Activated T-cell treated with anti-CD3 and anti-CD28 coated beads, Interleukin-2, amount 50 U/mL, for 48 hours (primary cell): ENCODE measurements at regions not wholly inside any gene's neighbourhood (a gene's known extent, or its start where the extent isn't known, plus 50 kb on each side); places are given as distances from the start of the nearest gene placed in this dataset.

Experiments used
- DNase-seq, 2 experiments: peaks; one replicate each; pipeline ENCODE4 v3.0.0-alpha.2; 2020

GRCh38 chr16:64449506-64449905 is 672.4 kb downstream of the CDH11 start:
- DNase-seq = no peak

DNA sequence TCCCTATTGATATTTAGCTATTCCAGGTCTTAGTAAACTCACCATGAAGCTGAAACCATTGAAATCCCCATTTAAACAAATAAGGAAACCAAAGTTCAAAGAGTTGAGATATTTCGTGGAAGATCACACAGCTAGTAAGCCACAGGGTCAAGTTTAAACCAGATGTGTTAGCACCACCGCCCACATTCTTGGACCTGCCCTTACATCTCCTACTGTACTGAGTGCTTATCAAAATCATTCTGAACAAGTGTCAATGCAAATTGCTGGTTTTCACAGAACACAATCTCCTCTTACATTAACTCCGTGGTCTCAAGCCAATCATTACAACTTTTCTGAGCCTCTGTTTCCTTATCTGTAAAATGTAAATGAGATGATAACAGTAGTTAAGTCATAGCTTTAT is 676.2 kb downstream of the CDH11 start:
- no peak for DNase-seq

DNA sequence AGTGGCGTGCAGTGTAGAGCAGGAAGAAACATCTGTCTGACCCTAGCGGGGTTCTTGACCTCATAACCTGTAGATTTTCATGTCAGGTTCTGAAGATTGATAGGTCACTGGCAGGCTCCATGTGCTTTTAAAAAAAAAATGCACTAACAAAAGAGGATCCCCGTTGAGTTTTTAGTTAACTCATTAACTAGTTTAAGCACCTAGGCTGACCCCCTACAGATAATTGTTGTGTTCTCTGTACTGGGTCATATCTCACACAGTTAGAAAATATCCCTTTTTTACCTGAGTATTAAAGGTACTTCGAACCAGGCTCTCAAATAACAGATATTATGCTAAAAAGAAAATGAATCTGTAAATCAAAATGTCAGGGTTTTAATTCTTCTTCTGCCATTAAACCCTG is 676.6 kb downstream of the CDH11 start:
- no peak for DNase-seq

DNA sequence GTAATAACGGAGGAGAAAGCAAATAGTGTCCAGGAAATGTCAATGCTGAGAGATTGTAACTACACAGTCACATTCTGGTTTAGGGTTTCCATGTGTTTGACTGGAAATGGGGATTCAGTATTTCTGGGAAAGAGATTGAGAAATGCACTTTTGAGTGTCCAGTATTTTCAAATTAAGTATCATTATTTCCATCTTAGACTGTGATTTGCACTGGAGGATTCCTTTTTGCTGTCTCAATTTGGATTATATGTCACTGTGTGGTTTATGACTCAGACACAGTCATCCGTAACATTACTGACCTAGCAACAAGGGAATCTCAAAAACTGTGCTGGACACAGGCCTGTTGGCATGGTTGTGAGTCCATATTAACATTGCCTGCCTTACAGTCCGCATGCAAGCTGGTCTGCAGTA is 681.4 kb downstream of the CDH11 start:
- no peak for DNase-seq

- no peak for DNase-seq
Measured at GRCh38 chr16:64440005-64440404, 681.9 kb downstream of the CDH11 start.

GRCh38 chr16:64437706-64438324 is 684.0 kb downstream of the CDH11 start:
- DNase-seq = no peak

DNA sequence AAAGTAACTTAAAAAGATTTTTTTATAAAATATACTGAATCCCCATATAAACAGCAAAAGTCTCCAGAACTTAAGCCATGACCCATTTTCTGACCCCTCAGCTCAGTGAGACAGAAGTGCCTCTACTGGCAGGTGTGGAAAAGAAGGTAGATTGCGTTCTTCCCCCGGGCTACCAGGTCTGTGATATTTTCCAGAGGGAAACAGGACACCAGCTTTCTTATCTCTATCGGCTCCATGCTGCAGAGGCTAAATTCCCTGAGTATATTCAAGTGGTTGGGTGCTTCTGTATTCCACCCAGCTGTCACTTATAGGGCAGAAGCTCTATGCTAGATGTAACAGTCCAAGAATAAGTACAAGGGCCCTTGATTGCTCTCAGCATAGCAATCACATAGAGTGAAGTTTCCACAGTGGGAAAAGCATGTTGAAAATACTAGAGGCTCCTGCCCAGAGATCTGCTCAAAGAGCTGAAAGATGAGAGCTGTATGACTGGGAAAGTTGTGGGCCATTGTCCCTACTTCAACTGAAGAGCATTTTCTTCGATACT is 687.3 kb downstream of the CDH11 start:
- DNase-seq = no peak

GRCh38 chr16:64428463-64429113 is 693.3 kb downstream of the CDH11 start:
- DNase-seq = no peak

DNA sequence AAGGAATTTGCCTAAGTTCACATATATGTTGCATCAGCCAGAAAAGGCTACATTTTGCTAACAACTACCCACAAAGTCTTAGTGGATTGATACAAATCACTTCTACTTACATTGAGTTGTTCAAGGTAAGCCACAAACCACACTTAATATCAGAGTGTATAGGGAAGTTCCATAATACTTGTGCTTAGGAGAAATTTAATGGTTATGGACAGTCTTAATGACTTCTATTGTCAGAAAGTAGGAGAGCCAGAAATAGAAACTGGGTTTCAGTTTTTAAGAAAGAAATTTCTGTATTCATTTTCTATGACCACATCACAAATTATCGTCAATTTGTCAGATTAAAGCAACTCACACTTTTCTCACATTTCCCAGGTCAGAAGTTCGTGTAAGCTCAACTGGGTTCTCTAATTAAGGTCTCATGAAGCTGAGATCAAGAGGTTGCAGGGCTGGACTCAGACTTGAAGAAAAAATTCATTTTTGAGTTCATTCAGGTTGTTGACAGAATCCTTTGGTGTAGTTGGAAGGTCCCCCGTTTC is 695.7 kb downstream of the CDH11 start:
- no peak for DNase-seq

DNA sequence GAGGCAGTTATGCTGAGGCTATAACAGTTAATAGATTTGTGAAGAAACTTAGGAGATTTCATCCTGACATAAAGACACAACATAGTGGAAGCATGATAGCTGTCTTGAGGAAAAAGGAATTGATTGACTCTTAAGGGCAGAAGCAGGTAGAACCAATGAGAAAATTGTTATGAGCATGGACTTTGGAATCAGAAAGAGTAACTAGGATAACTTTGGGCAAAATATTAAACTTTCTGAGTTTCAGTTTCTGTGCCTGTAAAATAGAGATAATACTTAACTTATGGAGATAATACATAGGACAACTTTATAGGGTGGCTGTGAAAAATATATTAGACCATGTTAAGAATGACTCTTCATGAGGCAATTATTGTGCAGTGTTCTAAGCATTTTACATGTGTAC is 696.5 kb downstream of the CDH11 start:
- DNase-seq = no peak

DNA sequence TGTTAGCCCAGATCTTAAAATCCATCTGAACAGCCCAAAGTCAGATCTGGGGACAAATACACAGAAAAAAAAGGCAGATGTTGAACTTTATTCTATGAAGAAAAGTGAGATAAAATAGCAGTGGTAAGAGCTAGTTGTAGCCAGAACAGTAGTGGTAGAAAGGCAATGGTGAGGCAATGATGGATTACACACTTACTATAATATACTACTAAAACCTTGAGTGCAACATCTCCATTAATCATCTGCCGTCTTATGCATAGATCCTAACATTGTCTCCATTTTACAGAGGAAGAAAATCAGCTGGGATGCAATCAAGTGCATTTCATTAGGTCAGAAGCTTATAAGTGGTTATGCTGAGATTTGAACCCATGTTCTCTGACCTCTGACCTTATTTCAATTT is 699.6 kb downstream of the CDH11 start:
- no peak for DNase-seq

- DNase-seq = no peak
Measured at GRCh38 chr16:64421515-64421914, 700.3 kb downstream of the CDH11 start.

DNA sequence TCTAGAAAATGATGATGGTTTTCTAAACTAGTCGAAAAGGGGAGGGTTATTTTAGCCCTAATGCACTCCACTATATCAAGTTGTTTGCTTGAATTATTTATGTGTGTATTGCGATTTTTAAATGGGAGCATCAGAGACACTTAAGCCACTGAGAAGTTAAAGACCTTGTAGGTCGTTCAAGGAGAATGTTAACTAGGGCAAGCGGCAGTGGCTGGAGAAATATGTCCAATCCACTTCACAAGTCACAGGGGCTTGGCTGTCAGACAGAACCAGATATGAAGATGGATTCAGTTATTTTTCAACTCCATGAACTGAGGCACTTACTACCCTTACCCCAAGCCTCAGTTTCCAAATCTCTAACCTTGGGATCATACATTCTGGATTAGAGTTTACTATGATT is 702.0 kb downstream of the CDH11 start:
- DNase-seq = no peak

GRCh38 chr16:64417711-64418227 is 704.1 kb downstream of the CDH11 start:
- DNase-seq = no peak

GRCh38 chr16:64416216-64417005 is 705.5 kb downstream of the CDH11 start:
- no peak for DNase-seq

- no peak for DNase-seq
Measured at GRCh38 chr16:64412578-64413280, 709.1 kb downstream of the CDH11 start.

GRCh38 chr16:64410306-64410705 is 711.6 kb downstream of the CDH11 start:
- DNase-seq = no peak

DNA sequence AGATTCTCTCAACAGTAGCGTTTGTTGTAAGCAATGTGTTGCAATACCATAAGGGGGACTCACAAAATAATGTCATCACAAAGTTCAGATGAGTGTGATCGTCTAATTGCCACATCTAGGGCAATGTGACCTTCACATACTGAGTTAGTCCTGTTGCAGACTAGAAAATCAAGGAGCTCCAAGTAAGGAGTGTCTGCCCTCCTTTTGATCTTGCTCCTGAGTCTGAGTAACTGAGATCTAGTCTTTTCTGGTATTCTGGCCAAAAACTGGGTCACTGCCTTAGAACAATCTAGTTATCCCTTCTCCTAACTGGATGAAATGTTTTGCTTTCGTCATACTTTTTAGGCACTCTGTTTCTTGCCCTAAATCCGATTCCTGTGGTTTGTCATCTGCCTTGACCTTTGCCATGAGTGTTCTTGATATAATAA is 712.1 kb downstream of the CDH11 start:
- no peak for DNase-seq

DNA sequence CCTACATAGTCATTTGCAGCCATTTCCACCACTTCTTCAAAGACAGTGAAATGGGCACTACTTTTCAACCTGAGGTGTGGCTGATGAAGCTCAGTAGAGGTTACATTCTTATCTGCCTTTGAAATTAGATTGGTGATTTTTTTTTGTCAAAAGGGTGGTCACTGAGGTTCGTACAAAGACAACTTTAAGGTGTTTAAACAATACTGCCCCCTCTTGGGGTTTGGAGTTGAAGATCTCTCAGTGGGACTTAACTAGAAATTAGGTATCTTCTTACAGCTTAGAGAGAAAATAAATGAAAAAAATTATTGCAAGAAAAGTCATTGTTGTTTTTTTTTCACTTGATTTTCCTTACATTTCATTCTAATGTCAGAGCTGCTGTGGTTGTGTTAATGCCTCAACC is 713.2 kb downstream of the CDH11 start:
- no peak for DNase-seq

GRCh38 chr16:64406770-64407181 is 715.1 kb downstream of the CDH11 start:
- no peak for DNase-seq

GRCh38 chr16:64403352-64403751 is 718.5 kb downstream of the CDH11 start:
- DNase-seq = no peak

- no peak for DNase-seq
Measured at GRCh38 chr16:64398793-64399192, 723.1 kb downstream of the CDH11 start.
